GM11168 (cell line): ENCODE measurements at regions not wholly inside any gene's neighbourhood (a gene's known extent, or its start where the extent isn't known, plus 50 kb on each side); places are given as distances from the start of the nearest gene placed in this dataset.
"Not testable (repeated sequence)": the region's sequence is repeated elsewhere in the genome, so short reads cannot be mapped to it uniquely, and the experiment has no call there.

Experiments used
- in situ Hi-C: fragments of 300-500 bp; cut with MboI; formaldehyde crosslinking; loops from one replicate; pipeline ENCODE4 v1.12.0; 2022; ENCODE audit warnings: low sequenced_read_pairs; ENCODE audit not compliant: unreplicated experiment

GRCh38 chrY:7736847-7737365 is 825.4 kb upstream of the AMELY start:
- in situ Hi-C loops: no loop called here

GRCh38 chrY:7731651-7732050 is 820.1 kb upstream of the AMELY start:
- in situ Hi-C loops: no loop called here

GRCh38 chrY:7730664-7731063 is 819.1 kb upstream of the AMELY start:
- in situ Hi-C loops: no loop called here

- in situ Hi-C loops: no loop called here
Observed at GRCh38 chrY:7730071-7730470, 818.5 kb upstream of the AMELY start.

- in situ Hi-C loops: no loop called here
Observed at GRCh38 chrY:7729318-7730011, 817.9 kb upstream of the AMELY start.

- in situ Hi-C loops: no loop called here
Observed at GRCh38 chrY:7728935-7729317, 817.4 kb upstream of the AMELY start.

- in situ Hi-C loops: no loop called here
Observed at GRCh38 chrY:7725791-7726460, 814.4 kb upstream of the AMELY start.

GRCh38 chrY:7723991-7724632 is 812.6 kb upstream of the AMELY start:
- in situ Hi-C loops: no loop called here

GRCh38 chrY:7723127-7723526 is 811.6 kb upstream of the AMELY start:
- in situ Hi-C loops: no loop called here

GRCh38 chrY:7722566-7722965 is 811.0 kb upstream of the AMELY start:
- in situ Hi-C loops: no loop called here

- in situ Hi-C loops: no loop called here
Observed at GRCh38 chrY:7720974-7721373, 809.4 kb upstream of the AMELY start.

- in situ Hi-C loops: no loop called here
Observed at GRCh38 chrY:7719271-7719670, 807.7 kb upstream of the AMELY start.

- in situ Hi-C loops: no loop called here
Observed at GRCh38 chrY:7718626-7719025, 807.1 kb upstream of the AMELY start.

- in situ Hi-C loops: no loop called here
Observed at GRCh38 chrY:7718126-7718525, 806.6 kb upstream of the AMELY start.

GRCh38 chrY:7714426-7714825 is 802.9 kb upstream of the AMELY start:
- in situ Hi-C loops: no loop called here

GRCh38 chrY:7713738-7714137 is 802.2 kb upstream of the AMELY start:
- in situ Hi-C loops: not testable (repeated sequence)

GRCh38 chrY:7712289-7712688 is 800.7 kb upstream of the AMELY start:
- in situ Hi-C loops: no loop called here

- in situ Hi-C loops: no loop called here
Observed at GRCh38 chrY:7703578-7704140, 792.1 kb upstream of the AMELY start.

GRCh38 chrY:7702481-7702880 is 790.9 kb upstream of the AMELY start:
- in situ Hi-C loops: no loop called here

GRCh38 chrY:7701676-7702075 is 790.1 kb upstream of the AMELY start:
- in situ Hi-C loops: no loop called here

GRCh38 chrY:7697506-7697905 is 786.0 kb upstream of the AMELY start:
- in situ Hi-C loops: no loop called here
